ENCODE measurements at regions not wholly inside any gene's neighbourhood (a gene's known extent, or its start where the extent isn't known, plus 50 kb on each side); places are given as distances from the start of the nearest gene placed in this dataset.

GRCh38 chr21:16194095-16194787 is 464.5 kb downstream of the USP25 start:
- Histone ChIP-seq H2AK5ac (ENCODE audit: low read length) (no peak overlapping the region), H3K36me3 (ENCODE audit: control insufficient read depth in 1 of 2, insufficient read depth in 2 of 2, low read length in 2 of 2) (no peaks in the 10 kb centered on the region), H3K79me2 (ENCODE audit: control insufficient read depth, insufficient read depth, low read length, poor library complexity) (no peaks in the 10 kb centered on the region), H3K4ac (ENCODE audit: low read depth, low read length) (no peak overlapping the region), H3K4me3 (ENCODE audit: low read depth, low read length) (no peak overlapping the region), H3K14ac (ENCODE audit: low read length) (peak overlapping the region; percentile 44), H2BK5ac (ENCODE audit: low read depth, low read length, poor library complexity) (peak overlapping the region; percentile 83), H3K9ac (ENCODE audit: low read length) (no peak overlapping the region), H2AFZ (ENCODE audit: insufficient read depth, low read length, poor library complexity) (no peak overlapping the region), H3K27me3 (ENCODE audit: insufficient read depth, low read length) (no peaks in the 10 kb centered on the region), H3K27ac (ENCODE audit: low read depth, low read length) (peak overlapping the region; percentile 89), H3K9me3 (ENCODE audit: insufficient read depth, low read depth, low read length) (no peaks in the 10 kb centered on the region), H4K8ac (ENCODE audit: low read depth, low read length) (no peak overlapping the region), H3K79me1 (ENCODE audit: low read length) (peaks cover 5% of the 10 kb centered on the region), H3K23ac (ENCODE audit: low read length) (no peak overlapping the region), H4K91ac (ENCODE audit: low read depth, low read length) (peak overlapping the region; percentile 66), H3K4me1 (ENCODE audit: control insufficient read depth in 1 of 2, insufficient read depth in 2 of 2, low read length in 2 of 2) (peaks cover 0 to 5% of the 10 kb centered on the region in 2 experiments), H3K4me2 (ENCODE audit: low read length) (peak overlapping the region; percentile 50), H4K12ac (ENCODE audit: low read depth, low read length) (no peak overlapping the region), H2BK120ac (ENCODE audit: insufficient read depth, low read length, poor library complexity) (peak overlapping the region; percentile 53), H2BK12ac (ENCODE audit: low read length) (no peak overlapping the region), H3K18ac (ENCODE audit: low read length) (no peak overlapping the region)
- DNase-seq = peak; percentile 3 to 27
- no CpG with 5 or more reads among the region's 9 CpGs for WGBS (ENCODE audit: extremely low coverage, insufficient coverage, insufficient read length)

GRCh38 chr21:16194788-16195537 is 465.2 kb downstream of the USP25 start:
- Histone ChIP-seq H3K18ac (ENCODE audit: low read length) (no peak overlapping the region), H2AK5ac (ENCODE audit: low read length) (no peak overlapping the region), H3K36me3 (ENCODE audit: control insufficient read depth in 1 of 2, insufficient read depth in 2 of 2, low read length in 2 of 2) (no peaks in the 10 kb centered on the region), H2BK12ac (ENCODE audit: low read length) (no peak overlapping the region), H4K91ac (ENCODE audit: low read depth, low read length) (no peak overlapping the region), H3K79me2 (ENCODE audit: control insufficient read depth, insufficient read depth, low read length, poor library complexity) (no peaks in the 10 kb centered on the region), H3K14ac (ENCODE audit: low read length) (no peak overlapping the region), H3K27me3 (ENCODE audit: insufficient read depth, low read length) (no peaks in the 10 kb centered on the region), H2BK120ac (ENCODE audit: insufficient read depth, low read length, poor library complexity) (no peak overlapping the region), H3K4me3 (ENCODE audit: low read depth, low read length) (no peak overlapping the region), H2BK5ac (ENCODE audit: low read depth, low read length, poor library complexity) (no peak overlapping the region), H2AFZ (ENCODE audit: insufficient read depth, low read length, poor library complexity) (no peak overlapping the region), H3K79me1 (ENCODE audit: low read length) (peaks cover 5% of the 10 kb centered on the region), H3K9me3 (ENCODE audit: insufficient read depth, low read depth, low read length) (no peaks in the 10 kb centered on the region), H4K12ac (ENCODE audit: low read depth, low read length) (no peak overlapping the region), H3K4me1 (ENCODE audit: control insufficient read depth in 1 of 2, insufficient read depth in 2 of 2, low read length in 2 of 2) (peaks cover 0 to 5% of the 10 kb centered on the region in 2 experiments), H3K27ac (ENCODE audit: low read depth, low read length) (peak overlapping the region; percentile 89), H3K4me2 (ENCODE audit: low read length) (peak overlapping the region; percentile 13), H3K4ac (ENCODE audit: low read depth, low read length) (no peak overlapping the region), H3K23ac (ENCODE audit: low read length) (no peak overlapping the region), H4K8ac (ENCODE audit: low read depth, low read length) (peak overlapping the region; percentile 47), H3K9ac (ENCODE audit: low read length) (no peak overlapping the region)
- DNase-seq = no peak
- WGBS (ENCODE audit: extremely low coverage, insufficient coverage, insufficient read length) = no CpG with 5 or more reads among the region's 9 CpGs

- H2AFZ ChIP-seq (ENCODE audit: insufficient read depth, low read length, poor library complexity) = no peak overlapping the region
- no CpG with 5 or more reads among the region's 4 CpGs for WGBS (ENCODE audit: extremely low coverage, insufficient coverage, insufficient read length)
These were observed 465.7 kb downstream of the USP25 start for GRCh38 chr21:16195538-16195910.

GRCh38 chr21:16196001-16196400 is 466.2 kb downstream of the USP25 start:
- Histone ChIP-seq H2BK5ac (ENCODE audit: low read depth, low read length, poor library complexity) (no peak overlapping the region), H4K91ac (ENCODE audit: low read depth, low read length) (no peak overlapping the region), H3K4me2 (ENCODE audit: low read length) (no peak overlapping the region), H2BK12ac (ENCODE audit: low read length) (no peak overlapping the region), H3K23ac (ENCODE audit: low read length) (no peak overlapping the region), H2BK120ac (ENCODE audit: insufficient read depth, low read length, poor library complexity) (no peak overlapping the region), H4K12ac (ENCODE audit: low read depth, low read length) (no peak overlapping the region), H3K4me1 (ENCODE audit: control insufficient read depth in 1 of 2, insufficient read depth in 2 of 2, low read length in 2 of 2) (peaks cover 0 to 5% of the 10 kb centered on the region in 2 experiments), H3K18ac (ENCODE audit: low read length) (no peak overlapping the region), H3K79me1 (ENCODE audit: low read length) (peaks cover 5% of the 10 kb centered on the region), H3K27me3 (ENCODE audit: insufficient read depth, low read length) (no peaks in the 10 kb centered on the region), H3K4ac (ENCODE audit: low read depth, low read length) (no peak overlapping the region), H2AFZ (ENCODE audit: insufficient read depth, low read length, poor library complexity) (no peak overlapping the region), H3K36me3 (ENCODE audit: control insufficient read depth in 1 of 2, insufficient read depth in 2 of 2, low read length in 2 of 2) (no peaks in the 10 kb centered on the region), H3K9me3 (ENCODE audit: insufficient read depth, low read depth, low read length) (no peaks in the 10 kb centered on the region), H2AK5ac (ENCODE audit: low read length) (no peak overlapping the region), H3K9ac (ENCODE audit: low read length) (no peak overlapping the region), H3K14ac (ENCODE audit: low read length) (no peak overlapping the region), H3K79me2 (ENCODE audit: control insufficient read depth, insufficient read depth, low read length, poor library complexity) (no peaks in the 10 kb centered on the region), H3K27ac (ENCODE audit: low read depth, low read length) (no peak overlapping the region), H4K8ac (ENCODE audit: low read depth, low read length) (no peak overlapping the region), H3K4me3 (ENCODE audit: low read depth, low read length) (no peak overlapping the region)
- no CpG with 5 or more reads among the region's 2 CpGs for WGBS (ENCODE audit: extremely low coverage, insufficient coverage, insufficient read length)
- no peak for DNase-seq

More at GRCh38 chr21:16195538-16195910, 465.7 kb downstream of the USP25 start:
- Histone ChIP-seq H2BK12ac (ENCODE audit: low read length) (no peak overlapping the region), H3K4ac (ENCODE audit: low read depth, low read length) (no peak overlapping the region), H3K4me3 (ENCODE audit: low read depth, low read length) (no peak overlapping the region), H2AK5ac (ENCODE audit: low read length) (no peak overlapping the region), H3K18ac (ENCODE audit: low read length) (no peak overlapping the region), H3K79me1 (ENCODE audit: low read length) (peaks cover 5% of the 10 kb centered on the region), H4K91ac (ENCODE audit: low read depth, low read length) (no peak overlapping the region), H3K27me3 (ENCODE audit: insufficient read depth, low read length) (no peaks in the 10 kb centered on the region), H3K36me3 (ENCODE audit: control insufficient read depth in 1 of 2, insufficient read depth in 2 of 2, low read length in 2 of 2) (no peaks in the 10 kb centered on the region), H2BK5ac (ENCODE audit: low read depth, low read length, poor library complexity) (no peak overlapping the region), H3K4me1 (ENCODE audit: control insufficient read depth in 1 of 2, insufficient read depth in 2 of 2, low read length in 2 of 2) (peaks cover 0 to 5% of the 10 kb centered on the region in 2 experiments), H3K4me2 (ENCODE audit: low read length) (peak overlapping the region; percentile 7), H4K12ac (ENCODE audit: low read depth, low read length) (no peak overlapping the region), H2BK120ac (ENCODE audit: insufficient read depth, low read length, poor library complexity) (no peak overlapping the region), H4K8ac (ENCODE audit: low read depth, low read length) (no peak overlapping the region), H3K79me2 (ENCODE audit: control insufficient read depth, insufficient read depth, low read length, poor library complexity) (no peaks in the 10 kb centered on the region), H3K27ac (ENCODE audit: low read depth, low read length) (no peak overlapping the region), H3K9me3 (ENCODE audit: insufficient read depth, low read depth, low read length) (no peaks in the 10 kb centered on the region), H3K9ac (ENCODE audit: low read length) (no peak overlapping the region), H3K14ac (ENCODE audit: low read length) (no peak overlapping the region), H3K23ac (ENCODE audit: low read length) (no peak overlapping the region)
- no peak for DNase-seq
